CD4-positive, alpha-beta T cell (primary cell): ENCODE measurements at regions not wholly inside any gene's neighbourhood (a gene's known extent, or its start where the extent isn't known, plus 50 kb on each side); places are given as distances from the start of the nearest gene placed in this dataset.
"Not testable (repeated sequence)": the region's sequence is repeated elsewhere in the genome, so short reads cannot be mapped to it uniquely, and the experiment has no call there.

Experiments used
- ATAC-seq: fragments of 200-7000 bp; cut with Tn5 transposase; one replicate; pipeline ENCODE4 v1.10.0; 2022; ENCODE audit warnings: mild to moderate bottlenecking; ENCODE audit not compliant: poor library complexity
- CTCF ChIA-PET: fragments of 350-600 bp; sonication (Branson Sonifier 250); formaldehyde crosslinking; loops from one replicate; lab custom pipeline; 2021; ENCODE audit warnings: antibody characterized with exemption, inconsistent platforms; lab: Charles Lee
- POLR2A ChIA-PET: fragments of 350-600 bp; sonication (Branson Sonifier 250); formaldehyde crosslinking; loops from one replicate; lab custom pipeline; 2021; ENCODE audit warnings: antibody characterized with exemption, inconsistent platforms; lab: Charles Lee
- DNase-seq, 14 experiments: peaks; one replicate each; pipeline ENCODE4 v3.0.0-alpha.2; 2013 to 2020; ENCODE audit warnings: mixed read lengths in 2 of 14
- H3K27ac ChIP-seq, 2 donors: one replicate each; pipeline versions ENCODE4 v1.5.1 to v1.7.0; 2013; ENCODE audit warnings: low read length in 2 of 2, low read depth in 1 of 2, mild to moderate bottlenecking in 1 of 2
- H3K27me3 ChIP-seq, 2 experiments: 1 replicate in 1 of 2; 2 replicates in 1 of 2; pipeline versions ENCODE4 v1.6.1 to v1.7.0; 2013; ENCODE audit warnings: low read length in 2 of 2, control low read depth in 1 of 2, mild to moderate bottlenecking in 1 of 2, moderate library complexity in 1 of 2; ENCODE audit not compliant: insufficient read depth in 2 of 2, control insufficient read depth in 1 of 2
- H3K36me3 ChIP-seq: one replicate; pipeline ENCODE4 v1.6.1; 2013; ENCODE audit warnings: low read length, control low read depth; ENCODE audit not compliant: insufficient read depth
- H3K4me1 ChIP-seq: one replicate; pipeline ENCODE4 v1.6.1; 2013; ENCODE audit warnings: low read length, control low read depth; ENCODE audit not compliant: insufficient read depth
- H3K4me3 ChIP-seq: one replicate; pipeline ENCODE4 v1.5.1; 2013; ENCODE audit warnings: mild to moderate bottlenecking, low read length, moderate library complexity
- H3K9me3 ChIP-seq, 2 experiments: 1 replicate in 1 of 2; 2 replicates in 1 of 2; pipeline versions ENCODE4 v1.6.1 to v1.7.0; 2013; ENCODE audit warnings: low read length in 2 of 2, mild to moderate bottlenecking in 2 of 2, control low read depth in 1 of 2, moderate library complexity in 1 of 2; ENCODE audit not compliant: control insufficient read depth in 1 of 2, insufficient read depth in 1 of 2
- H3K27ac Mint-ChIP-seq: one replicate; pipeline ENCODE4 v1.8.0; 2020; ENCODE audit warnings: mixed read lengths
- H3K27me3 Mint-ChIP-seq: one replicate; pipeline ENCODE4 v1.8.0; 2021; ENCODE audit warnings: mixed read lengths
- H3K36me3 Mint-ChIP-seq: one replicate; pipeline ENCODE4 v1.8.0; 2021; ENCODE audit warnings: low read depth, mixed read lengths
- H3K4me1 Mint-ChIP-seq: one replicate; pipeline ENCODE4 v1.8.0; 2021; ENCODE audit warnings: low read depth, mixed read lengths
- H3K4me3 Mint-ChIP-seq: one replicate; pipeline ENCODE4 v1.8.0; 2020; ENCODE audit warnings: mild to moderate bottlenecking, mixed read lengths
- H3K9me3 Mint-ChIP-seq: one replicate; pipeline ENCODE4 v1.8.0; 2020; ENCODE audit warnings: mixed read lengths
- CTCF ChIP-seq: fragments of 200-600 bp; IDR thresholded peaks from one replicate; pipeline ENCODE4 v1.8.0; 2022; ENCODE audit warnings: antibody characterized with exemption, mild to moderate bottlenecking
- intact Hi-C, 2 experiments: fragments of 100-400 bp; cut with DNase I in 1 of 2; cut with micrococcal nuclease in 1 of 2; formaldehyde crosslinking; loops; one replicate each; pipeline versions ENCODE4 v1.15.1 to v1.9.0; 2023 to 2025; cut with DNase I, micrococcal nuclease

- no peak overlapping the region for H3K27ac Mint-ChIP-seq
- Histone ChIP-seq H3K27ac (no peak overlapping the region), H3K27me3 (peaks cover 0 to 3% of the 10 kb centered on the region in 2 experiments), H3K4me3 (no peak overlapping the region), H3K36me3 (no peaks in the 10 kb centered on the region), H3K9me3 (no peaks in the 10 kb centered on the region), H3K4me1 (no peaks in the 10 kb centered on the region)
- ChIA-PET CTCF (no interaction called here), POLR2A (no interaction called here)
- DNase-seq (no peak), ATAC-seq (no peak)
- TF ChIP-seq CTCF, result no peak
- H3K4me3 Mint-ChIP-seq, result no peak overlapping the region
- no peaks in the 10 kb centered on the region for H3K36me3 Mint-ChIP-seq
- H3K27me3 Mint-ChIP-seq, result peaks cover 5% of the 10 kb centered on the region
- intact Hi-C loops, result no loop called here
- no peaks in the 10 kb centered on the region for H3K4me1 Mint-ChIP-seq
- H3K9me3 Mint-ChIP-seq, result no peaks in the 10 kb centered on the region
Measured at GRCh38 chr3:185995352-185995751, 57.5 kb upstream of the TRA2B start.

GRCh38 chr3:185992831-185993374 lies 55.1 kb upstream of the TRA2B start:
- DNase-seq (no peak), ATAC-seq (no peak)
- no peak for TF ChIP-seq CTCF
- Mint-ChIP-seq H3K9me3 (no peaks in the 10 kb centered on the region), H3K27me3 (no peaks in the 10 kb centered on the region), H3K4me1 (no peaks in the 10 kb centered on the region), H3K36me3 (no peaks in the 10 kb centered on the region), H3K27ac (no peak overlapping the region), H3K4me3 (no peak overlapping the region)
- H3K9me3 ChIP-seq, result no peaks in the 10 kb centered on the region
- H3K4me3 ChIP-seq, result no peak overlapping the region
- H3K27me3 ChIP-seq, result no peaks in the 10 kb centered on the region
- H3K4me1 ChIP-seq, result no peaks in the 10 kb centered on the region
- H3K27ac ChIP-seq, result no peak overlapping the region
- POLR2A ChIA-PET, result interaction anchor here (0.6 kb wide), 1 partner anchor 30 kb away, joined by 6 read pairs; no protein-coding TSS in a partner anchor
- intact Hi-C loops, result no loop called here
- no peaks in the 10 kb centered on the region for H3K36me3 ChIP-seq
- CTCF ChIA-PET, result interaction anchor here (1.0 kb wide), 1 partner anchor 10 kb away, joined by 4 read pairs; no protein-coding TSS in a partner anchor

GRCh38 chr3:185990995-185991394 lies 53.2 kb upstream of the TRA2B start:
- CTCF ChIA-PET, H3K36me3 Mint-ChIP-seq, H3K4me1 ChIP-seq, H3K4me3 ChIP-seq, DNase-seq, H3K27me3 Mint-ChIP-seq, H3K4me1 Mint-ChIP-seq, H3K27me3 ChIP-seq, H3K27ac Mint-ChIP-seq, POLR2A ChIA-PET, H3K36me3 ChIP-seq, H3K9me3 ChIP-seq, H3K9me3 Mint-ChIP-seq, H3K4me3 Mint-ChIP-seq, H3K27ac ChIP-seq, ATAC-seq: not testable (repeated sequence)
- intact Hi-C loops, result loop anchor here in 1 of 2 experiments (2.0 kb wide), 1 partner anchor 80 kb away; no protein-coding TSS in a partner anchor

- H3K9me3 ChIP-seq, result no peaks in the 10 kb centered on the region
- POLR2A ChIA-PET, result no interaction called here
- no peak overlapping the region for H3K4me3 Mint-ChIP-seq
- H3K4me3 ChIP-seq, result no peak overlapping the region
- no peak for TF ChIP-seq CTCF
- intact Hi-C loops, result loop anchor here (5.0 to 10.0 kb wide), 2 partner anchors 253 to 835 kb away; no protein-coding TSS in a partner anchor
- DNase-seq (no peak), ATAC-seq (no peak)
- no peaks in the 10 kb centered on the region for H3K27me3 Mint-ChIP-seq
- no peaks in the 10 kb centered on the region for H3K4me1 ChIP-seq
- no peak overlapping the region for H3K27ac Mint-ChIP-seq
- H3K9me3 Mint-ChIP-seq, result no peaks in the 10 kb centered on the region
- H3K36me3 Mint-ChIP-seq, result no peaks in the 10 kb centered on the region
- H3K4me1 Mint-ChIP-seq, result no peaks in the 10 kb centered on the region
- CTCF ChIA-PET, result interaction anchor here (0.6 kb wide), 1 partner anchor 30 kb away, joined by 3 read pairs; no protein-coding TSS in a partner anchor
- H3K36me3 ChIP-seq, result no peaks in the 10 kb centered on the region
- no peak overlapping the region for H3K27ac ChIP-seq
- no peaks in the 10 kb centered on the region for H3K27me3 ChIP-seq
Measured at GRCh38 chr3:185989511-185989910, 51.7 kb upstream of the TRA2B start.
